ENCODE measurements at regions not wholly inside any gene's neighbourhood (a gene's known extent, or its start where the extent isn't known, plus 50 kb on each side); places are given as distances from the start of the nearest gene placed in this dataset.

- TF ChIP-seq CTCF (IDR thresholded peaks at IDR 0.05; ENCODE audit: insufficient read depth, low read length, poor library complexity, severe bottlenecking) = no peak
- H3K36me3 ChIP-seq (ENCODE audit: control insufficient read depth, insufficient read depth, low read length) = no peaks in the 10 kb centered on the region
- no peaks in the 10 kb centered on the region for H3K27me3 ChIP-seq (ENCODE audit: control insufficient read depth, insufficient read depth, low read length)
- H3K4me3 ChIP-seq (ENCODE audit: low read depth, low read length) = no peak overlapping the region
- no peak for DNase-seq (ENCODE audit: low read depth)
Observed at GRCh38 chr18:77478646-77479442, 229.2 kb downstream of the GALR1 start.

GRCh38 chr18:77481541-77481940 is 231.9 kb downstream of the GALR1 start:
- no peak for DNase-seq (ENCODE audit: low read depth)
- H3K36me3 ChIP-seq (ENCODE audit: control insufficient read depth, insufficient read depth, low read length) = no peaks in the 10 kb centered on the region
- TF ChIP-seq CTCF (IDR thresholded peaks at IDR 0.05; ENCODE audit: insufficient read depth, low read length, poor library complexity, severe bottlenecking) = no peak
- no peaks in the 10 kb centered on the region for H3K27me3 ChIP-seq (ENCODE audit: control insufficient read depth, insufficient read depth, low read length)
- H3K4me3 ChIP-seq (ENCODE audit: low read depth, low read length) = no peak overlapping the region

- no peak for TF ChIP-seq CTCF (IDR thresholded peaks at IDR 0.05; ENCODE audit: insufficient read depth, low read length, poor library complexity, severe bottlenecking)
- no peaks in the 10 kb centered on the region for H3K27me3 ChIP-seq (ENCODE audit: control insufficient read depth, insufficient read depth, low read length)
Observed at GRCh38 chr18:77482190-77483085, 232.8 kb downstream of the GALR1 start.

GRCh38 chr18:77486985-77487384 is 237.3 kb downstream of the GALR1 start:
- no peaks in the 10 kb centered on the region for H3K27me3 ChIP-seq (ENCODE audit: control insufficient read depth, insufficient read depth, low read length)
- no peak overlapping the region for H3K4me3 ChIP-seq (ENCODE audit: low read depth, low read length)
- no peaks in the 10 kb centered on the region for H3K36me3 ChIP-seq (ENCODE audit: control insufficient read depth, insufficient read depth, low read length)
- no peak for TF ChIP-seq CTCF (IDR thresholded peaks at IDR 0.05; ENCODE audit: insufficient read depth, low read length, poor library complexity, severe bottlenecking)
- DNase-seq (ENCODE audit: low read depth) = no peak

More at GRCh38 chr18:77482190-77483085, 232.8 kb downstream of the GALR1 start:
- Histone ChIP-seq H3K36me3 (ENCODE audit: control insufficient read depth, insufficient read depth, low read length) (no peaks in the 10 kb centered on the region), H3K4me3 (ENCODE audit: low read depth, low read length) (no peak overlapping the region)
- DNase-seq (ENCODE audit: low read depth) = no peak

- no peak for DNase-seq (ENCODE audit: low read depth)
- Histone ChIP-seq H3K27me3 (ENCODE audit: control insufficient read depth, insufficient read depth, low read length) (no peaks in the 10 kb centered on the region), H3K4me3 (ENCODE audit: low read depth, low read length) (no peak overlapping the region), H3K36me3 (ENCODE audit: control insufficient read depth, insufficient read depth, low read length) (no peaks in the 10 kb centered on the region)
- no peak for TF ChIP-seq CTCF (IDR thresholded peaks at IDR 0.05; ENCODE audit: insufficient read depth, low read length, poor library complexity, severe bottlenecking)
Observed at GRCh38 chr18:77487951-77488740, 238.5 kb downstream of the GALR1 start.
